ENCODE measurements at regions not wholly inside any gene's neighbourhood (a gene's known extent, or its start where the extent isn't known, plus 50 kb on each side); places are given as distances from the start of the nearest gene placed in this dataset.

GRCh38 chr10:55273946-55274345 is 472.9 kb upstream of the PCDH15 start:
- no peak for TF ChIP-seq CTCF (IDR thresholded peaks at IDR 0.05; ENCODE audit: low read depth, low read length, poor library complexity, severe bottlenecking)
- no peak for TF ChIP-seq EZH2phosphoT487 (IDR thresholded peaks at IDR 0.05; ENCODE audit: borderline replicate concordance, low read length)

All from DOHH2 (cell line).